ENCODE measurements at regions not wholly inside any gene's neighbourhood (a gene's known extent, or its start where the extent isn't known, plus 50 kb on each side); places are given as distances from the start of the nearest gene placed in this dataset.

GRCh38 chr11:64445651-64446050 lies 86.7 kb downstream of the RPS6KA4 start:
- no peaks in the 10 kb centered on the region for H3K9me3 ChIP-seq
- DNase-seq = no peak
- no peaks in the 10 kb centered on the region for H3K4me1 ChIP-seq
- no peaks in the 10 kb centered on the region for H3K36me3 ChIP-seq (ENCODE audit: low read depth, missing control alignments)
- TF ChIP-seq CTCF (IDR thresholded peaks at IDR 0.05) = no peak
- TF ChIP-seq POLR2A (IDR thresholded peaks at IDR 0.05) = no peak
- no peak overlapping the region for H3K27ac ChIP-seq
- WGBS, 2 donors = 87 to 92% methylated on average over 4 of the region's 4 CpGs
- H3K4me3 ChIP-seq = no peak overlapping the region
- no peaks in the 10 kb centered on the region for H3K27me3 ChIP-seq
- intact Hi-C loops (cut with DNase I; ENCODE audit: low total_unique reads) = no loop called here

- Histone ChIP-seq H3K4me3 (no peak overlapping the region), H3K36me3 (ENCODE audit: low read depth, missing control alignments) (no peaks in the 10 kb centered on the region), H3K4me1 (no peaks in the 10 kb centered on the region), H3K9me3 (no peaks in the 10 kb centered on the region), H3K27ac (no peak overlapping the region), H3K27me3 (no peaks in the 10 kb centered on the region)
- intact Hi-C loops (cut with DNase I; ENCODE audit: low total_unique reads) = no loop called here
- 33 to 44% methylated on average over 17 of the region's 17 CpGs for WGBS, 2 donors
- TF ChIP-seq POLR2A (IDR thresholded peaks at IDR 0.05) (no peak), CTCF (IDR thresholded peaks at IDR 0.05) (no peak)
- peak; percentile 44 for DNase-seq
These were observed 89.1 kb downstream of the RPS6KA4 start for GRCh38 chr11:64447831-64448598.

- Histone ChIP-seq H3K4me1 (no peaks in the 10 kb centered on the region), H3K36me3 (ENCODE audit: low read depth, missing control alignments) (no peaks in the 10 kb centered on the region), H3K9me3 (no peaks in the 10 kb centered on the region), H3K27ac (no peak overlapping the region), H3K27me3 (no peaks in the 10 kb centered on the region), H3K4me3 (peak overlapping the region in 1 of 2 donors; percentile 38)
- intact Hi-C loops (cut with DNase I; ENCODE audit: low total_unique reads) = no loop called here
- TF ChIP-seq POLR2A (IDR thresholded peaks at IDR 0.05) (no peak), CTCF (IDR thresholded peaks at IDR 0.05) (peak; percentile 54 to 77 (median 67))
- peak; percentile 90 for DNase-seq
- 1 to 4% methylated on average over 26 to 34 of the region's 37 CpGs for WGBS, 2 donors
These were observed 89.8 kb downstream of the RPS6KA4 start for GRCh38 chr11:64448599-64449380.

GRCh38 chr11:64449381-64450167 lies 90.6 kb downstream of the RPS6KA4 start:
- intact Hi-C loops (cut with DNase I; ENCODE audit: low total_unique reads) = no loop called here
- no peaks in the 10 kb centered on the region for H3K36me3 ChIP-seq (ENCODE audit: low read depth, missing control alignments)

More at GRCh38 chr11:64449381-64450167, 90.6 kb downstream of the RPS6KA4 start:
- TF ChIP-seq CTCF (IDR thresholded peaks at IDR 0.05) = peak; percentile 18 to 71 (median 58)
- TF ChIP-seq POLR2A (IDR thresholded peaks at IDR 0.05) = no peak
- 23 to 24% methylated on average over 23 to 31 of the region's 31 CpGs for WGBS, 2 donors
- Histone ChIP-seq H3K4me1 (no peaks in the 10 kb centered on the region), H3K4me3 (peak overlapping the region in 1 of 2 donors; percentile 38), H3K9me3 (no peaks in the 10 kb centered on the region), H3K27ac (no peak overlapping the region), H3K27me3 (no peaks in the 10 kb centered on the region)
- DNase-seq = peak; percentile 74

All from testis (tissue), 2 donors.